Stimulated activated memory B cell treated with anti-CD40 and anti-IgM and Interleukin-4, amounts not matched to agents 10 μg/mL and 1 μg/mL and 100 μg/mL, for 72 hours (primary cell): ENCODE measurements at regions not wholly inside any gene's neighbourhood (a gene's known extent, or its start where the extent isn't known, plus 50 kb on each side); places are given as distances from the start of the nearest gene placed in this dataset.

ENCODE experiments used
- ATAC-seq: fragments of 150-1000 bp; cut with Tn5 transposase; 2 replicates; pipeline ENCODE4 v1.10.0; 2021
- H3K27ac Mint-ChIP-seq: one replicate; pipeline ENCODE4 v1.8.0; 2022; ENCODE audit warnings: mild to moderate bottlenecking, mixed read lengths
- H3K27me3 Mint-ChIP-seq: one replicate; pipeline ENCODE4 v1.8.0; 2022; ENCODE audit warnings: mixed read lengths
- H3K36me3 Mint-ChIP-seq: one replicate; pipeline ENCODE4 v1.8.0; 2022; ENCODE audit warnings: mixed read lengths
- H3K4me1 Mint-ChIP-seq: one replicate; pipeline ENCODE4 v1.8.0; 2022; ENCODE audit warnings: mixed read lengths
- H3K4me3 Mint-ChIP-seq: one replicate; pipeline ENCODE4 v1.8.0; 2022; ENCODE audit warnings: mild to moderate bottlenecking, moderate library complexity, mixed read lengths
- H3K9me3 Mint-ChIP-seq: one replicate; pipeline ENCODE4 v1.8.0; 2022; ENCODE audit warnings: mixed read lengths

GRCh38 chr4:58740897-58741296, 1630.7 kb upstream of the IGFBP7 start:
- ATAC-seq: no peak
- H3K4me3 Mint-ChIP-seq: no peak overlapping the region
- H3K36me3 Mint-ChIP-seq: no peaks in the 10 kb centered on the region
- H3K9me3 Mint-ChIP-seq: peaks cover 5% of the 10 kb centered on the region
- H3K27me3 Mint-ChIP-seq: no peaks in the 10 kb centered on the region
- H3K27ac Mint-ChIP-seq: no peak overlapping the region
- H3K4me1 Mint-ChIP-seq: no peaks in the 10 kb centered on the region

DNA sequence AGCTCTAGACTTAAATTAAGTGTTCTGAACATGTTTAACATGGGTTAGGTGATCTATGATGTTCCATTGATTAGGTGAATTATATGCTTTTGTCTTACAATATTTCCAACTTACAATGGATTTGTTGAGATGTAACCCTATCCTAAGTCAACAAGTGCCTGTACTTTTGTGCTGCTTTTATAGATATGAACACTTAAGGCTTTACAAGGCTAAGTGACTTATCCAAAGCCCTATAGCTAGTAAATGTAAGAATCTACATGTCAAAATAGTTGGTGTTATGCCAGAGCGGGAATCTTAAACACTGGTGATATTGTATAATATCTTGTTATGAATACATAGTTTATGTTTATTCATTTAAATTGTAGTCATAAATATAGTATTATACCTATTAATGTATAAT, 1629.1 kb upstream of the IGFBP7 start:
- Mint-ChIP-seq H3K36me3 (no peaks in the 10 kb centered on the region), H3K4me3 (no peak overlapping the region), H3K4me1 (no peaks in the 10 kb centered on the region), H3K9me3 (peaks cover 5% of the 10 kb centered on the region), H3K27me3 (no peaks in the 10 kb centered on the region), H3K27ac (no peak overlapping the region)
- no peak for ATAC-seq

GRCh38 chr4:58738375-58738774, 1628.2 kb upstream of the IGFBP7 start:
- H3K4me1 Mint-ChIP-seq: no peaks in the 10 kb centered on the region
- ATAC-seq: no peak
- H3K4me3 Mint-ChIP-seq: no peak overlapping the region
- H3K9me3 Mint-ChIP-seq: peaks cover 5% of the 10 kb centered on the region
- H3K27ac Mint-ChIP-seq: no peak overlapping the region
- H3K27me3 Mint-ChIP-seq: no peaks in the 10 kb centered on the region
- no peaks in the 10 kb centered on the region for H3K36me3 Mint-ChIP-seq

DNA sequence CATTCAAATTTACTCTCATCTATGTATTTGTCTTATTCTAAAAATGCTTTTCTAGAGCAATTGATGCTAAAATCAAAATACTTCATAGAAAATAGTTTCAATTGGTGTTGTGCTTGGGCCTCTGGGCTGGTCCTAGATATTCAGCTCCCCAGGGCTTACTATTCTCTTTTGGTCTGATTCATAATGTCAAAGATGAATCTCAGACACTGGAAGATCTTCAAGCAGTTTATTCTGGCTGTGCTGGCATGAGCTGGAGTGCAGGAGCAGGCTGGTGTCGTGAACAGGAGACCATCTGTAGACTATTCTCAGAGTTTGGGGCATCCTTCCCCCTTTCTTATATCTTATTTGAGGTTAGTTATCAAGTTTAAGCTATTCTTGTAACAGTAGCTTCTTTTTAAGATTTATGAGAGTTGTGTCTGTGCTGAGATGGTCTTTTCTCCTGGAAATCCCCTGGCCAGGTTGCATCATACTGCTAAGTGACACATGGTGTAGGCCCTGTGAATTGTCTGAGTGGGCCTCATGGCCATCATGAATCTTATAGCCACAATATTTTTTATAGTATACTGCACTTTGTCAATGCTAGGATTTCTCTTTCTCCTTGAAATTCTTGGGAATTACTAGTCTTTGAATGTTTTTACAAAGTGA, 1624.0 kb upstream of the IGFBP7 start:
- Mint-ChIP-seq H3K27me3 (no peaks in the 10 kb centered on the region), H3K9me3 (peaks cover 5% of the 10 kb centered on the region), H3K27ac (no peak overlapping the region), H3K4me1 (no peaks in the 10 kb centered on the region), H3K36me3 (no peaks in the 10 kb centered on the region), H3K4me3 (no peak overlapping the region)
- no peak for ATAC-seq

GRCh38 chr4:58732973-58733372, 1622.8 kb upstream of the IGFBP7 start:
- H3K36me3 Mint-ChIP-seq: no peaks in the 10 kb centered on the region
- ATAC-seq: no peak

DNA sequence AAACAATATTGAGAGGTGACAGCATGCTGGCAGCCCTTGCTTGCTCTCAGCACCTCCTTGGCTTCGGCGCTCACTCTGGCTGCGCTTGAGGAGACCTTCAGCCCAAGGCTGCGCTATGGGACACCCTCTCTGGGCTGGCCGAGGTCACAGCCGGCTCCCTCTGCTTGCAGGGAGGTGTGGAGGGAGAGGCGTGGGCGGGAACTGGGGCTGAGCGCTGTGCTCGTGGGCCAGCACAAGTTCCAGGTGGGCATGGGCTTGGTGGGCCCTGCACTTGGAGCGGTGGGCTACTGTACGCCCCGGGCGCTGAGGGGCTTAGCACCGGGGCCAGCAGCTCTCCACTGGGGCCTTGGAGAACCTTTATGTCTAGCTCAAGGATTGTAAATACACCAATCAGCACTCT, 1613.8 kb upstream of the IGFBP7 start:
- Mint-ChIP-seq H3K36me3 (no peaks in the 10 kb centered on the region), H3K9me3 (no peaks in the 10 kb centered on the region), H3K27ac (no peak overlapping the region), H3K4me3 (no peak overlapping the region), H3K4me1 (no peaks in the 10 kb centered on the region), H3K27me3 (no peaks in the 10 kb centered on the region)
- no peak for ATAC-seq

More at GRCh38 chr4:58732973-58733372, 1622.8 kb upstream of the IGFBP7 start:
- H3K9me3 Mint-ChIP-seq: peaks cover 5% of the 10 kb centered on the region
- no peaks in the 10 kb centered on the region for H3K4me1 Mint-ChIP-seq
- no peaks in the 10 kb centered on the region for H3K27me3 Mint-ChIP-seq
- H3K4me3 Mint-ChIP-seq: no peak overlapping the region
- no peak overlapping the region for H3K27ac Mint-ChIP-seq

DNA sequence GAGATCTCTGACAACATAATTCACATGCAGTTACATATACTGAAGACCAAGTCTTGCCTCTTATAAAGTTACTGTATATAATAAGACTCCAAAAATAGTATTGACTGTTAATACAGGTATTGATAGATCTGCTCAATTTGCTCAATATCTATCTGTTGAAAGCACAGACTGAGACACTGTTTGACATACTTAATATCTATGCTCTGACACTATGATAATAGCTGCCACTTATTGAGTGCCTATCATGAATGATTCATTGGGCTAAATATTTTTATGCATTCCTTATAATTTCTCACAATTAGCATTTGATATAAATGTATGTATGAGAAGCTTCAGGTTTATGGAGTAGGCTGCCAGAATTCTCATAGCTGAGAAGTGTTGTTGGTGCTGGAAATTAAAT, 1600.9 kb upstream of the IGFBP7 start:
- H3K36me3 Mint-ChIP-seq: no peaks in the 10 kb centered on the region
- H3K27ac Mint-ChIP-seq: no peak overlapping the region
- H3K27me3 Mint-ChIP-seq: no peaks in the 10 kb centered on the region
- ATAC-seq: no peak
- no peak overlapping the region for H3K4me3 Mint-ChIP-seq
- no peaks in the 10 kb centered on the region for H3K9me3 Mint-ChIP-seq
- no peaks in the 10 kb centered on the region for H3K4me1 Mint-ChIP-seq

GRCh38 chr4:58688568-58688967, 1578.4 kb upstream of the IGFBP7 start:
- no peak for ATAC-seq
- Mint-ChIP-seq H3K4me3 (no peak overlapping the region), H3K4me1 (no peaks in the 10 kb centered on the region), H3K9me3 (peaks cover 6% of the 10 kb centered on the region), H3K27ac (no peak overlapping the region), H3K36me3 (no peaks in the 10 kb centered on the region), H3K27me3 (no peaks in the 10 kb centered on the region)

DNA sequence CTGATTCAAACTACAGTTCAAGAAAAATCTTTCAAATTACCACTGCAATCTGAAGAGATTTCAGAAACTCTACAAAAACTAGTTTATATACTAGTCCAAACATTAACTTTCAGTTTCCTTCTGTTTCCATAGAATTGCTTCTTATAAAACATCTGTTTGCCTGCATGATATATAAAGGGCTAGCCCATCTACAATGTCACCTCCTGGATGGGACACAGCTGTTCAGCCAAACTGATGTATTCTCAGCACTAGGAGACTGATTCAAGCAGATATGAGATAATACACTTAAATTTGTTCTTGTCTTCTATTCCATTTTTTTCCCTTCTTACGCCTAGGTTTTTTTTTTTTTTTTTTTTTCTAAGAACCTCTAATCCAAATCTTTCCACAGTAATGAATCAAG, 1569.7 kb upstream of the IGFBP7 start:
- Mint-ChIP-seq H3K36me3 (no peaks in the 10 kb centered on the region), H3K9me3 (no peaks in the 10 kb centered on the region), H3K4me1 (no peaks in the 10 kb centered on the region), H3K27ac (no peak overlapping the region), H3K4me3 (no peak overlapping the region), H3K27me3 (no peaks in the 10 kb centered on the region)
- no peak for ATAC-seq

GRCh38 chr4:58679051-58679450, 1568.9 kb upstream of the IGFBP7 start:
- Mint-ChIP-seq H3K27ac (no peak overlapping the region), H3K4me1 (no peaks in the 10 kb centered on the region), H3K27me3 (no peaks in the 10 kb centered on the region), H3K4me3 (no peak overlapping the region), H3K36me3 (no peaks in the 10 kb centered on the region), H3K9me3 (no peaks in the 10 kb centered on the region)
- ATAC-seq: no peak

DNA sequence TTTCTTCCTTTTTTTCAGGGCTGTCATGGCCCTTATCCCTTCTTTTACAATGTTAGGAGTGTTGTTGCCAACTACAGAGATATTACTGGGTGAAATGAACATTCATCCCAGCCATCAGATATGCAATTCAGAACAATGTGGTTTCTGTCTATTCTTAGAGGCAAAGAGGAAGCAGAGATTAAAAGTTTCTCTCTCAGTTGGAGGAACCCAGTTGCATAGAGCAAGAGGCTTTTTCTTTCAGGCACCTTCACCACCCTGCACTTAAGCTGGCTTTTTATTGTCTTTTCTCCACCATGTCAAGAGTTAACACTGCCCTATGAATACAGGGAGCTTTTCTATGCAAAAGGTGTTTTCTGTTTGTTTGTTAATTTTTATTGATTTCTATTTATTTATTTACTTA, 1559.6 kb upstream of the IGFBP7 start:
- H3K27ac Mint-ChIP-seq: no peak overlapping the region
- ATAC-seq: no peak
- H3K27me3 Mint-ChIP-seq: no peaks in the 10 kb centered on the region
- no peaks in the 10 kb centered on the region for H3K36me3 Mint-ChIP-seq
- no peaks in the 10 kb centered on the region for H3K4me1 Mint-ChIP-seq
- peaks cover 2% of the 10 kb centered on the region for H3K9me3 Mint-ChIP-seq
- H3K4me3 Mint-ChIP-seq: no peak overlapping the region

- Mint-ChIP-seq H3K4me1 (no peaks in the 10 kb centered on the region), H3K27me3 (no peaks in the 10 kb centered on the region), H3K27ac (no peak overlapping the region), H3K36me3 (no peaks in the 10 kb centered on the region), H3K9me3 (peaks cover 3% of the 10 kb centered on the region), H3K4me3 (no peak overlapping the region)
- ATAC-seq: no peak
Observed at GRCh38 chr4:58665649-58666048, 1555.5 kb upstream of the IGFBP7 start.

- no peaks in the 10 kb centered on the region for H3K4me1 Mint-ChIP-seq
- ATAC-seq: no peak
- no peaks in the 10 kb centered on the region for H3K27me3 Mint-ChIP-seq
- H3K27ac Mint-ChIP-seq: no peak overlapping the region
- H3K4me3 Mint-ChIP-seq: no peak overlapping the region
- peaks cover 5% of the 10 kb centered on the region for H3K9me3 Mint-ChIP-seq
- H3K36me3 Mint-ChIP-seq: no peaks in the 10 kb centered on the region
Observed at GRCh38 chr4:58658701-58659100, 1548.5 kb upstream of the IGFBP7 start.

GRCh38 chr4:58653251-58653650, 1543.1 kb upstream of the IGFBP7 start:
- ATAC-seq: no peak
- no peaks in the 10 kb centered on the region for H3K27me3 Mint-ChIP-seq
- H3K9me3 Mint-ChIP-seq: peaks cover 2% of the 10 kb centered on the region
- no peak overlapping the region for H3K27ac Mint-ChIP-seq
- H3K36me3 Mint-ChIP-seq: no peaks in the 10 kb centered on the region
- no peak overlapping the region for H3K4me3 Mint-ChIP-seq
- no peaks in the 10 kb centered on the region for H3K4me1 Mint-ChIP-seq

DNA sequence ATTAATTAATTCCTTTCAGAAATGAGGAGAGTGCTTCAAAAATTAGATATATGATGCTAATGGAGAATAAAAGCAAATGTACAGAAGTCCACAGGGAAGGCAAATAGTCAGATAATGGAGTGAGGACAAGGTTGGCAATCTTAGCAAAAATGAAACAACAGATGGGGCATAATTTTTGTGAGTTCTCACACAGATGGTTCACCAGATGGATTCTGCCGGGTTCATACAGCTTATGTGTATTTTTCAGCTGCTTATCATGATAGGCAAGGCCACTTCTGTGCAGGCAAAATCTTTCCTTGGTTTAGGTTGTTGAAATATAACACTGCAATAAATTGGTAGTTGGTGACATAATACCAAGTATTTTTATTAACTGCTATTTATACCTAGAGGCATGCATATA, 1539.0 kb upstream of the IGFBP7 start:
- no peaks in the 10 kb centered on the region for H3K36me3 Mint-ChIP-seq
- H3K4me1 Mint-ChIP-seq: no peaks in the 10 kb centered on the region
- H3K4me3 Mint-ChIP-seq: no peak overlapping the region
- no peaks in the 10 kb centered on the region for H3K9me3 Mint-ChIP-seq
- no peaks in the 10 kb centered on the region for H3K27me3 Mint-ChIP-seq
- no peak for ATAC-seq
- H3K27ac Mint-ChIP-seq: no peak overlapping the region

DNA sequence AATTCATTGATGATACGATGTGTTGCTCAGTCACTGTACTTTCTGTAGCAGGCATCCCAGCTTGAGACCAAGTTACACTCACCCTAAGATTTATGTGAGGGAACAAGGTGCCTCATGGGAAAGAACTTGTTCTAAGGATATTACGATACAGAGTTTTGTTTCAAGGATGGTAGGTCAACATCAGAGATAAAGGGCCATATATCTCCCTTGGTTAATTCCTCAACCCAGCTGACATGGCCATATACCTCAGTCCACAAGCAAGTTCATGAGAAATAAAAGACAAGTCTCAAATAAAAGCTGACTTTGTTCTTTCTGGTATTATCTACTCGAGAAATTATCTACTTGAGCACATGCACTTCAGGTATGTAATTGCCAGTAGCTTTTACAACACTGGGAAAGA, 1535.9 kb upstream of the IGFBP7 start:
- Mint-ChIP-seq H3K27ac (no peak overlapping the region), H3K27me3 (no peaks in the 10 kb centered on the region), H3K36me3 (no peaks in the 10 kb centered on the region), H3K4me1 (no peaks in the 10 kb centered on the region), H3K9me3 (no peaks in the 10 kb centered on the region), H3K4me3 (no peak overlapping the region)
- no peak for ATAC-seq

GRCh38 chr4:58644549-58644948, 1534.4 kb upstream of the IGFBP7 start:
- no peaks in the 10 kb centered on the region for H3K36me3 Mint-ChIP-seq
- H3K4me1 Mint-ChIP-seq: no peaks in the 10 kb centered on the region
- no peaks in the 10 kb centered on the region for H3K27me3 Mint-ChIP-seq
- H3K4me3 Mint-ChIP-seq: no peak overlapping the region
- no peak for ATAC-seq
- H3K9me3 Mint-ChIP-seq: peaks cover 7% of the 10 kb centered on the region
- no peak overlapping the region for H3K27ac Mint-ChIP-seq
